BLaER1 treated with 17β-estradiol and CSF1 and Interleukin-3, amounts not matched to agents 10 nM and 100 nM (cell line): ENCODE measurements at regions not wholly inside any gene's neighbourhood (a gene's known extent, or its start where the extent isn't known, plus 50 kb on each side); places are given as distances from the start of the nearest gene placed in this dataset.

ENCODE experiments used
- H3K27ac ChIP-seq, 11 experiments: shearing (Covaris generic); formaldehyde crosslinking; 2 replicates each; pipeline ENCODE4 v1.8.1; 2022
- H3K27me3 ChIP-seq, 11 experiments: shearing (Covaris generic); formaldehyde crosslinking; 2 replicates each; pipeline ENCODE4 v1.8.1; 2022
- H3K36me3 ChIP-seq, 11 experiments: shearing (Covaris generic); formaldehyde crosslinking; 2 replicates each; pipeline ENCODE4 v1.8.1; 2022
- H3K4me1 ChIP-seq, 10 experiments: shearing (Covaris generic); formaldehyde crosslinking; 2 replicates each; pipeline ENCODE4 v1.8.1; 2022
- H3K4me2 ChIP-seq, 11 experiments: shearing (Covaris generic); formaldehyde crosslinking; 2 replicates each; pipeline ENCODE4 v1.8.1; 2022
- H3K4me3 ChIP-seq, 10 experiments: shearing (Covaris generic); formaldehyde crosslinking; 2 replicates each; pipeline ENCODE4 v1.8.1; 2022
- H3K9ac ChIP-seq, 11 experiments: shearing (Covaris generic); formaldehyde crosslinking; 2 replicates each; pipeline ENCODE4 v1.8.1; 2022
- H3K9me3 ChIP-seq, 11 experiments: shearing (Covaris generic); formaldehyde crosslinking; replicated peaks in 1 of 11; 2 replicates each; pipeline ENCODE4 v1.8.1; 2022
- H4K20me1 ChIP-seq, 11 experiments: shearing (Covaris generic); formaldehyde crosslinking; 2 replicates each; pipeline ENCODE4 v1.8.1; 2022
- Cebpa-rat ChIP-seq, 11 experiments: shearing (Covaris generic); IDR thresholded peaks; 2 replicates each; pipeline ENCODE4 v1.8.1; 2022

- Histone ChIP-seq H3K4me2 (no peak overlapping the region), H3K4me1 (no peaks in the 10 kb centered on the region; a peak in 1 of 20 replicates), H4K20me1 (no peaks in the 10 kb centered on the region), H3K27me3 (no peaks in the 10 kb centered on the region), H3K36me3 (no peaks in the 10 kb centered on the region), H3K9ac (no peak overlapping the region), H3K9me3 (no peaks in the 10 kb centered on the region), H3K4me3 (no peak overlapping the region), H3K27ac (no peak overlapping the region)
- no peak for TF ChIP-seq Cebpa-rat (IDR thresholded peaks at IDR 0.05)
Observed at GRCh38 chr12:127431177-127431576, 835.8 kb upstream of the TMEM132C start.

- no peak overlapping the region for H3K27ac ChIP-seq
- no peaks in the 10 kb centered on the region for H3K27me3 ChIP-seq
- H3K4me2 ChIP-seq: no peak overlapping the region
- H3K4me1 ChIP-seq: no peaks in the 10 kb centered on the region; a peak in 1 of 20 replicates
- no peak for TF ChIP-seq Cebpa-rat (IDR thresholded peaks at IDR 0.05)
- H4K20me1 ChIP-seq: no peaks in the 10 kb centered on the region
- no peaks in the 10 kb centered on the region for H3K36me3 ChIP-seq
- no peaks in the 10 kb centered on the region for H3K9me3 ChIP-seq
- no peak overlapping the region for H3K4me3 ChIP-seq
- H3K9ac ChIP-seq: no peak overlapping the region
Observed at GRCh38 chr12:127431594-127431993, 835.4 kb upstream of the TMEM132C start.

- H3K4me2 ChIP-seq: no peak overlapping the region
- no peaks in the 10 kb centered on the region for H3K27me3 ChIP-seq
- no peaks in the 10 kb centered on the region for H4K20me1 ChIP-seq
- H3K27ac ChIP-seq: no peak overlapping the region
- H3K4me1 ChIP-seq: no peaks in the 10 kb centered on the region; a peak in 1 of 20 replicates
- no peak overlapping the region for H3K9ac ChIP-seq
- H3K36me3 ChIP-seq: no peaks in the 10 kb centered on the region
- TF ChIP-seq Cebpa-rat (IDR thresholded peaks at IDR 0.05): no peak
- peaks cover 13 to 17% (median 15%) of the 10 kb centered on the region in 11 experiments; a peak in 21 of 22 replicates for H3K9me3 ChIP-seq
- H3K4me3 ChIP-seq: no peak overlapping the region
Observed at GRCh38 chr12:127435439-127435838, 831.5 kb upstream of the TMEM132C start.

- H3K27me3 ChIP-seq: no peaks in the 10 kb centered on the region
- peaks cover 13 to 20% (median 16%) of the 10 kb centered on the region in 11 experiments; a peak in 21 of 22 replicates for H3K9me3 ChIP-seq
- no peak overlapping the region for H3K27ac ChIP-seq
- H3K4me1 ChIP-seq: no peaks in the 10 kb centered on the region; a peak in 1 of 20 replicates
- H3K9ac ChIP-seq: no peak overlapping the region
- no peaks in the 10 kb centered on the region for H3K36me3 ChIP-seq
- no peaks in the 10 kb centered on the region for H4K20me1 ChIP-seq
- TF ChIP-seq Cebpa-rat (IDR thresholded peaks at IDR 0.05): no peak
- no peak overlapping the region for H3K4me3 ChIP-seq
- no peak overlapping the region for H3K4me2 ChIP-seq
Observed at GRCh38 chr12:127438512-127439244, 828.3 kb upstream of the TMEM132C start.

- H3K27me3 ChIP-seq: no peaks in the 10 kb centered on the region
- peak overlapping the region in 2 of 11 experiments; percentile 6 to 11; a peak in 3 of 22 replicates for H3K9ac ChIP-seq
- H3K4me2 ChIP-seq: peak overlapping the region; percentile 7 to 74 (median 62); a peak in 20 of 22 replicates
- H3K36me3 ChIP-seq: no peaks in the 10 kb centered on the region
- no peaks in the 10 kb centered on the region for H4K20me1 ChIP-seq
- peaks cover 12 to 36% (median 23%) of the 10 kb centered on the region in 10 experiments for H3K4me1 ChIP-seq
- H3K27ac ChIP-seq: peak overlapping the region in 7 of 11 experiments; percentile 29 to 72 (median 61); a peak in 14 of 22 replicates
- no peak overlapping the region for H3K4me3 ChIP-seq
- H3K9me3 ChIP-seq: peaks cover 0 to 5% (median 0%) of the 10 kb centered on the region in 11 experiments; a peak in 5 of 22 replicates
- TF ChIP-seq Cebpa-rat (IDR thresholded peaks at IDR 0.05): no peak
Observed at GRCh38 chr12:127445581-127446139, 821.3 kb upstream of the TMEM132C start.

- no peak overlapping the region for H3K27ac ChIP-seq
- H3K27me3 ChIP-seq: no peaks in the 10 kb centered on the region
- TF ChIP-seq Cebpa-rat (IDR thresholded peaks at IDR 0.05): no peak
- no peaks in the 10 kb centered on the region for H3K36me3 ChIP-seq
- H4K20me1 ChIP-seq: no peaks in the 10 kb centered on the region
- no peak overlapping the region for H3K9ac ChIP-seq
- no peak overlapping the region for H3K4me3 ChIP-seq
- H3K9me3 ChIP-seq: peaks cover 0 to 31% (median 0%) of the 10 kb centered on the region in 11 experiments; a peak in 8 of 22 replicates
- no peak overlapping the region for H3K4me2 ChIP-seq
- H3K4me1 ChIP-seq: peaks cover 12 to 36% (median 25%) of the 10 kb centered on the region in 10 experiments
Observed at GRCh38 chr12:127448906-127449305, 818.1 kb upstream of the TMEM132C start.

- Histone ChIP-seq H3K9ac (no peak overlapping the region), H3K4me1 (peaks cover 12 to 28% (median 18%) of the 10 kb centered on the region in 10 experiments), H3K4me2 (no peak overlapping the region), H3K36me3 (no peaks in the 10 kb centered on the region), H3K4me3 (no peak overlapping the region), H3K9me3 (peaks cover 0 to 31% (median under 1%) of the 10 kb centered on the region in 11 experiments; a peak in 16 of 22 replicates), H3K27me3 (no peaks in the 10 kb centered on the region), H4K20me1 (no peaks in the 10 kb centered on the region), H3K27ac (no peak overlapping the region)
- no peak for TF ChIP-seq Cebpa-rat (IDR thresholded peaks at IDR 0.05)
Observed at GRCh38 chr12:127450826-127451225, 816.1 kb upstream of the TMEM132C start.

- no peaks in the 10 kb centered on the region for H3K27me3 ChIP-seq
- 0 out of 20 replicates have a peak, but pooled peaks cover 0 to 4% (median 0%) of the 10 kb centered on the region in 10 experiments for H3K4me1 ChIP-seq
- H3K4me2 ChIP-seq: no peak overlapping the region
- H3K36me3 ChIP-seq: no peaks in the 10 kb centered on the region
- H3K9ac ChIP-seq: no peak overlapping the region
- H3K9me3 ChIP-seq: peaks cover 0 to 37% (median 10%) of the 10 kb centered on the region in 11 experiments; a peak in 17 of 22 replicates
- no peak for TF ChIP-seq Cebpa-rat (IDR thresholded peaks at IDR 0.05)
- no peaks in the 10 kb centered on the region for H4K20me1 ChIP-seq
- H3K27ac ChIP-seq: no peak overlapping the region
- H3K4me3 ChIP-seq: no peak overlapping the region
Observed at GRCh38 chr12:127455347-127456265, 811.4 kb upstream of the TMEM132C start.

- Histone ChIP-seq H3K27me3 (no peaks in the 10 kb centered on the region), H3K36me3 (no peaks in the 10 kb centered on the region), H3K9me3 (peaks cover 0 to 16% (median 10%) of the 10 kb centered on the region in 11 experiments; a peak in 15 of 22 replicates), H4K20me1 (no peaks in the 10 kb centered on the region), H3K27ac (no peak overlapping the region), H3K9ac (no peak overlapping the region), H3K4me3 (no peak overlapping the region), H3K4me2 (no peak overlapping the region), H3K4me1 (no peaks in the 10 kb centered on the region)
- no peak for TF ChIP-seq Cebpa-rat (IDR thresholded peaks at IDR 0.05)
Observed at GRCh38 chr12:127457726-127458125, 809.2 kb upstream of the TMEM132C start.
